22Rv1 (cell line): ENCODE measurements at regions not wholly inside any gene's neighbourhood (a gene's known extent, or its start where the extent isn't known, plus 50 kb on each side); places are given as distances from the start of the nearest gene placed in this dataset.
"Not testable (repeated sequence)": the region's sequence is repeated elsewhere in the genome, so short reads cannot be mapped to it uniquely, and the experiment has no call there.

Experiments used
- H3K27ac ChIP-seq: fragments of 450-650 bp; 2 replicates; pipeline ENCODE4 v1.5.1; 2017
- ZFX ChIP-seq: fragments of 450-650 bp; IDR thresholded peaks from 2 replicates; pipeline ENCODE4 v1.6.1; 2017; ENCODE audit warnings: antibody characterized with exemption, borderline replicate concordance
- TF ChIP-seq, protein P1 (sequence below): fragments of 450-650 bp; IDR thresholded peaks from 2 replicates; pipeline ENCODE4 v1.5.1; 2017; ENCODE audit warnings: mild to moderate bottlenecking

DNA sequence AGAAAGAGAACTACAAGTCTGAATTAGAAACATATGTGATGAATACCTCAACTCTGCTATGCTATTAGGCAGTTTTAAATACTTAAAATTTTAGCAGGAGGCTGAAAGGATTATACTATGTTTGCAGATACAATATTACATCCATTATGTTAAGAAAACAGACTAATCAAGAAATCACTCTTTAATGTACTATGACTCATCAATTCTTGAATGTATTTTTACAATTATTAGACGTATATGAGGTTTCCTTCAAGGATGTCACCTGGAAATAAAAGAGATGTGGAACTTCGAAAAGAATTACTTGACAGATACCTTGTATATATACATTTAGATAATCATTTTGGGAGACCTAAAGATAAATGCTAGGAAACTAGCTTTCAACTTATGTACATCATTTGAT is 835.6 kb upstream of the MIR17HG start:
- no peak overlapping the region for H3K27ac ChIP-seq
- TF ChIP-seq, protein P1, sequence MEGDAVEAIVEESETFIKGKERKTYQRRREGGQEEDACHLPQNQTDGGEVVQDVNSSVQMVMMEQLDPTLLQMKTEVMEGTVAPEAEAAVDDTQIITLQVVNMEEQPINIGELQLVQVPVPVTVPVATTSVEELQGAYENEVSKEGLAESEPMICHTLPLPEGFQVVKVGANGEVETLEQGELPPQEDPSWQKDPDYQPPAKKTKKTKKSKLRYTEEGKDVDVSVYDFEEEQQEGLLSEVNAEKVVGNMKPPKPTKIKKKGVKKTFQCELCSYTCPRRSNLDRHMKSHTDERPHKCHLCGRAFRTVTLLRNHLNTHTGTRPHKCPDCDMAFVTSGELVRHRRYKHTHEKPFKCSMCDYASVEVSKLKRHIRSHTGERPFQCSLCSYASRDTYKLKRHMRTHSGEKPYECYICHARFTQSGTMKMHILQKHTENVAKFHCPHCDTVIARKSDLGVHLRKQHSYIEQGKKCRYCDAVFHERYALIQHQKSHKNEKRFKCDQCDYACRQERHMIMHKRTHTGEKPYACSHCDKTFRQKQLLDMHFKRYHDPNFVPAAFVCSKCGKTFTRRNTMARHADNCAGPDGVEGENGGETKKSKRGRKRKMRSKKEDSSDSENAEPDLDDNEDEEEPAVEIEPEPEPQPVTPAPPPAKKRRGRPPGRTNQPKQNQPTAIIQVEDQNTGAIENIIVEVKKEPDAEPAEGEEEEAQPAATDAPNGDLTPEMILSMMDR: no peak
- TF ChIP-seq ZFX: no peak

DNA sequence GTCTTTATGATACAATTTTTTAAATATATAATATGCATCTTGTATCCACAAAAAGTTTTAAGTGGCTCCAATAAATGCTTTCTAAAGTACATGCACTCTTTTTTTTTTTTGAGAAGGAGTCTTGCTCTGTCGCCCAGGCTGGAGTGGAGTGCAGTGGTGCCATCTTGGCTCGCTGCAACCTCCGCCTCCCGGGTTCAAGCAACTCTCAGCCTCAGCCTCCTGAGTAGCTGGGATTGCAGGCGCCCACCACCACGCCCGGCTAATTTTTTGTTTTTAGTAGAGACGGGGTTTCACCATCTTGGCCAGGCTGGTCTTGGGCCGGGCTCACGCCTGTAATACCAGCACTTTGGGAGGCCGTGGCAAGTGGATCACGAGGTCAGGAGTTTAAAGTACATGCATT is 832.8 kb upstream of the MIR17HG start:
- H3K27ac ChIP-seq: not testable (repeated sequence)

DNA sequence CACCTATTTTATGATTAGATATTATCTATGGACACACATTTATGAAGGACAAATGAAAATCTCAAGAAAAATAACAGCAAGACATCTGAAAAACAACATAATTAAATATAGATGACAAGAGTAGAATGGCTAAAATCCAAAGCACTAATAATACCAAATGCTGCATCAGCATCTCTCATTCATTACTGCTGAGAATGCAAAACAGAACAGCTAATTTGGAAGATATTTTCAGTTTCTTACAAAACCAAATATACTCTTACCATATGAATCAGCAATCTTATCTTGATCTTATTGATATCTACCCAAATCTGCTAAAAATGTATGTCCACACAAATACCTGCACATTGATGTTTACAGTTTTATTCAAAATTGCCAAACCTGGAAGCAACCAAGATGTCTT is 829.1 kb upstream of the MIR17HG start:
- no peak overlapping the region for H3K27ac ChIP-seq
- no peak for TF ChIP-seq ZFX
- TF ChIP-seq, protein P1: no peak

DNA sequence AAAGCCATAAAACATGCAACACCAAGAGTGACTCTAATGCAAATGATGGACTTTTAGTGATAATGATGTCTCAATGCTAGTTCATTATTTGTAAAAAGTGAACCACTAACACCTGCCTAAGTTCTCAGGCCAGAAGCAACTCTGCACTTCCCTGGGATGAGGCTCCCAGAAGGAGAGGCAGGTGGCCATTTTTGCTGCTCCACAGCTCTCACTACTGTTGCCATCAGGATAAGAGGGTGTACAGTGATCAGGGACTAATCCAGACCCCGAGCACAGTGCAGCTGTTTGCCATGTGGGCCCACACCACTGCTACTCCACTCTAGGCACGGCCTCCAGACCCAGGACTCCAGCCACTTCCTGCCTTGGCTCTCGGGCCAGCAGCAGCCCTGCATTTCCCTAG is 828.3 kb upstream of the MIR17HG start:
- no peak overlapping the region for H3K27ac ChIP-seq
- TF ChIP-seq ZFX: no peak
- TF ChIP-seq, protein P1: no peak

DNA sequence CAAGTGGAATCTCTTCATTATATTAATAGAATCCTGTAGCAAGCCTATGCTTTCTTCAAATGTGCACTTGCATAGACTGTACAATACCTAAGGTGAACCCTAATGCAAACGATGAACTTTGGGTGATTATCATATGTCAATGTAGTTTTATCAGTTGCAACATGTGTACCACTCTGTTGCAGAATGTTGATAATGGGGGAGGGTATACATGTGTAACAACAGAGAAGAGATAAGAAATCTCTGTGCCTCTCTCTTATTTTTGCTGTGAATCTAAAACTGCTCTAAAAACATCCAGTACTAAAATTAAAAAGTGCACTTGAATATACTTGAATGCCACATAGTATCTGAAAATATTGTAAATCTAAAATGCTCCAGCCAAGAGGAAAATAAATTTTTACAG is 820.8 kb upstream of the MIR17HG start:
- H3K27ac ChIP-seq: peak overlapping the region; percentile 46
- TF ChIP-seq, protein P1: no peak
- no peak for TF ChIP-seq ZFX

DNA sequence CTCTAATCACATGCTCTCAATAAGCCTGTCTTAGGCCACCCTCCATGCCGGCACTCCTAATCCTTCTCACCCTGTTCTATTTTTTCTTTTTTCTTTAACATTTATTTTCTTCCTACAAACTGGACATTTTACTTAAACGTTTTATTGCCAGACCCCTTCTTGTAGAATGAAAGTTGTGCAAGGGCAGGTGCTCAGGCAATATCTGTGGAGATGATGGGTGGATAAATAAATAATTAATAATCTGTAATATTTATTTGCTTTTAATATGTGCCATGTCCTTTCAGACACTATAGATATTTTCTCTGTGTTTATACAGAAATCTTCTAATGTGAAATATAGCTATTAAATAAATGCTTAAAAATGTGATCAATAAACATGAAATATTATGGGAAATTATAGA is 815.7 kb upstream of the MIR17HG start:
- TF ChIP-seq, protein P1: no peak
- TF ChIP-seq ZFX: no peak
- H3K27ac ChIP-seq: peak overlapping the region; percentile 68

DNA sequence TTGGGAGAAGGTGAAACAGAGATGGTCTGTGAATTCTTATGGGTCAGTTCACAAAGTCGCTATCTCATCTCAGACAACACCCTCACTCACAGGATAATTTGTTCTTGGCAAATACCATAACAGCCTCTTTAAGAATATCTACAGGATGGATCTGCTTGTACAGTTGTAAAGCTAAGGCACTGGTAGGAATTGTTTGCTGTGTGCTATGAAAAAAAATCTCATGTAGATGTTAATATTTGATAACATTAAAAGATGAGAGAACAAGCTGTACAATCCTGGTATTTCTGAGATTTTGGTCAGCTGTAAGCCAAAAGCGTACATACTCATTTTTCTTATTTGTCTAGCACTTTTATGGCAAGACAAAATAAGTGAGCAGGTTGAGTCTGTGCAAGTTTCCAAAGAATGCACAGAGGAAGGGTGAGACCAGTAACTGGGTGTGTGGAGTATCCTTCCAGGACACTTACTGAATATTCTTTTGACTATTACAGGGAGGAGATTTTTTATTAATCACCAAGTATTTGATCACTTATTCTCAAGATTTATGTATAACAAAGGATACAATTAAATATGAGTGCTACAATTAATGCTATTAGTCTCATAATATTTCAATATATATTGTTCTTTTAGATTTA is 814.5 kb upstream of the MIR17HG start:
- H3K27ac ChIP-seq: peak overlapping the region; percentile 68
- TF ChIP-seq, protein P1: no peak
- TF ChIP-seq ZFX: no peak

DNA sequence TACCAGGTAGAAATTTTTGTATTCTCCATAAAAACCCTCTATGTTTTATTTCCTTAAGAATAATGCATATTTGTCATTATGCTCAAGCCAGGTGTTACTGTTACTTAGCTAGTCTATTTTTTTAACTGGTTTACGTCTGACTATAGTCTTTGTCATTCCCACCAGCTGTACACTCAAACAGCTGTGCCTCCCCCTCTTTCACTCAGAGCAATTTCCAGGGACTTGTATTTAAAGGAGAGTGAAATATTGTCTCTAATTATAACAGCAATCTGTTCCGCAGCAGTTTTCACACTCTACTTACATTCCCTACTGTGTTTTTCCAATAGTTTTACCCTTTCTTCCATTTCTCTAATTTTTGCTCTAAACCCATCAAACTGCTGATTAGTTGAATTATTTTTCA is 813.6 kb upstream of the MIR17HG start:
- TF ChIP-seq, protein P1: no peak
- TF ChIP-seq ZFX: no peak
- peak overlapping the region; percentile 68 for H3K27ac ChIP-seq
